ENCODE measurements at regions not wholly inside any gene's neighbourhood (a gene's known extent, or its start where the extent isn't known, plus 50 kb on each side); places are given as distances from the start of the nearest gene placed in this dataset.

- no peak overlapping the region for H3K4me3 ChIP-seq (ENCODE audit: low read depth, poor library complexity, severe bottlenecking)
- no peak for TF ChIP-seq POLR2A (IDR thresholded peaks at IDR 0.05)
- TF ChIP-seq, protein P1, sequence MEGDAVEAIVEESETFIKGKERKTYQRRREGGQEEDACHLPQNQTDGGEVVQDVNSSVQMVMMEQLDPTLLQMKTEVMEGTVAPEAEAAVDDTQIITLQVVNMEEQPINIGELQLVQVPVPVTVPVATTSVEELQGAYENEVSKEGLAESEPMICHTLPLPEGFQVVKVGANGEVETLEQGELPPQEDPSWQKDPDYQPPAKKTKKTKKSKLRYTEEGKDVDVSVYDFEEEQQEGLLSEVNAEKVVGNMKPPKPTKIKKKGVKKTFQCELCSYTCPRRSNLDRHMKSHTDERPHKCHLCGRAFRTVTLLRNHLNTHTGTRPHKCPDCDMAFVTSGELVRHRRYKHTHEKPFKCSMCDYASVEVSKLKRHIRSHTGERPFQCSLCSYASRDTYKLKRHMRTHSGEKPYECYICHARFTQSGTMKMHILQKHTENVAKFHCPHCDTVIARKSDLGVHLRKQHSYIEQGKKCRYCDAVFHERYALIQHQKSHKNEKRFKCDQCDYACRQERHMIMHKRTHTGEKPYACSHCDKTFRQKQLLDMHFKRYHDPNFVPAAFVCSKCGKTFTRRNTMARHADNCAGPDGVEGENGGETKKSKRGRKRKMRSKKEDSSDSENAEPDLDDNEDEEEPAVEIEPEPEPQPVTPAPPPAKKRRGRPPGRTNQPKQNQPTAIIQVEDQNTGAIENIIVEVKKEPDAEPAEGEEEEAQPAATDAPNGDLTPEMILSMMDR (IDR thresholded peaks at IDR 0.05) = no peak
- 63 to 65% methylated on average over 7 of the region's 7 CpGs for WGBS, 2 donors
- intact Hi-C loops (cut with DNase I; ENCODE audit: low total_unique reads) = no loop called here
- DNase-seq (ENCODE audit: low spot score in 2 of 2) = no peak
Measured at GRCh38 chr10:25851548-25851947, 82.5 kb upstream of the MYO3A start.

DNA sequence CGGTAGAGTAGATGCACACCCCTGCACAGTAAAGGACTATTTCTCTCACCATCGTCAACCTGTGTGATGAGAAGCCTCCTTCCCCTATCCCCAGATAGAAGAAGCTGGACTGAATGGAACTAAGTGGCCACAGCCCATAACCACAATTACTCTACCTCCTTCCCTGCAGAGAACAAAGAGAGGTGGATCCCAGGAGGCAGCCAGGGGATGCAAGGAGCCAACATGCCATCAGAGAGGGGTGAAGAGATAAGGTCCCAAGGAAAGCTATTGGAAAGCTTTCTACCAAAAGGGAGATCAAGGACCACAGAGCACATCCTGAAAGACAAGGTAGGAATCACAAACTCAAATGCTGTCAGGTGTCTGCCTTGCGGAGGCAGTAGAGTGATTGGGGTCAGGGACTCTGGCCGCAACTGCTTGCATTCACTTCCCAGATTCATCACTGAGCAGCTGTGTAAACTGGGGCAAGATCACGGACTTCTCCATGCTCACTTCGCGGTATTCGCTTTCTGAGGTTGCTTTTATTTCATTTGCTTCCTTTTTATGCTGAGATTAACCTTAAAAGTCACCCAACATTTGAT lies 81.6 kb upstream of the MYO3A start:
- no peak overlapping the region for H3K4me3 ChIP-seq (ENCODE audit: low read depth, poor library complexity, severe bottlenecking)
- TF ChIP-seq POLR2A (IDR thresholded peaks at IDR 0.05) = no peak
- TF ChIP-seq, protein P1 (IDR thresholded peaks at IDR 0.05) = no peak
- no peak for DNase-seq (ENCODE audit: low spot score in 2 of 2)
- WGBS, 2 donors = 83 to 88% methylated on average over 8 of the region's 8 CpGs
- intact Hi-C loops (cut with DNase I; ENCODE audit: low total_unique reads) = no loop called here

GRCh38 chr10:25858076-25858475 lies 76.0 kb upstream of the MYO3A start:
- 71 to 82% methylated on average over 3 of the region's 3 CpGs for WGBS, 2 donors
- DNase-seq (ENCODE audit: low spot score in 2 of 2) = no peak
- no peak overlapping the region for H3K4me3 ChIP-seq (ENCODE audit: low read depth, poor library complexity, severe bottlenecking)
- intact Hi-C loops (cut with DNase I; ENCODE audit: low total_unique reads) = no loop called here
- TF ChIP-seq POLR2A (IDR thresholded peaks at IDR 0.05) = no peak
- TF ChIP-seq, protein P1 (IDR thresholded peaks at IDR 0.05) = no peak

DNA sequence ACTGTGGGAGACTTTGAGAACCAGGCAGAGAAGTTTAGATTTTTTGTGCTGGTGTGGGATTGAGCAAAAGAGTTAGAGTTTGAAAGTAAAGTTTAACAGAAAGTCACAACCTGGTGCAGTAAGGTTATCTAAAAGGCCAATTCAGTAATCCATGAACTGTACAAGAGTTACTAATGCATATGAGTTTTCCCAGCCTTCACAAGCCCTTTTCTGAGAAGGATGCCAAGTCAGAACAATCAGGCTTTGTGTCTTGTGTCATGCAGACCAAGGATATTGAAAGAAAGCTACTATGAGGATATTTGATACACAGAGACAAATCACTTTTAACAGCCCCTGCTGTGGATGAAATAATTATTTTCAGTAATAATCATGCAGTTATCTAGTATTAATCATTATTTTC lies 68.8 kb upstream of the MYO3A start:
- intact Hi-C loops (cut with DNase I; ENCODE audit: low total_unique reads) = no loop called here
- no peak overlapping the region for H3K4me3 ChIP-seq (ENCODE audit: low read depth, poor library complexity, severe bottlenecking)
- no peak for DNase-seq (ENCODE audit: low spot score in 2 of 2)
- TF ChIP-seq POLR2A (IDR thresholded peaks at IDR 0.05) = no peak
- TF ChIP-seq, protein P1 (IDR thresholded peaks at IDR 0.05) = no peak

- no peak for DNase-seq (ENCODE audit: low spot score in 2 of 2)
- H3K4me3 ChIP-seq (ENCODE audit: low read depth, poor library complexity, severe bottlenecking) = no peak overlapping the region
- intact Hi-C loops (cut with DNase I; ENCODE audit: low total_unique reads) = no loop called here
- TF ChIP-seq, protein P1 (IDR thresholded peaks at IDR 0.05) = no peak
- no peak for TF ChIP-seq POLR2A (IDR thresholded peaks at IDR 0.05)
- WGBS, 2 donors = 56 to 63% methylated on average over 3 of the region's 3 CpGs
Measured at GRCh38 chr10:25867321-25867720, 66.7 kb upstream of the MYO3A start.

DNA sequence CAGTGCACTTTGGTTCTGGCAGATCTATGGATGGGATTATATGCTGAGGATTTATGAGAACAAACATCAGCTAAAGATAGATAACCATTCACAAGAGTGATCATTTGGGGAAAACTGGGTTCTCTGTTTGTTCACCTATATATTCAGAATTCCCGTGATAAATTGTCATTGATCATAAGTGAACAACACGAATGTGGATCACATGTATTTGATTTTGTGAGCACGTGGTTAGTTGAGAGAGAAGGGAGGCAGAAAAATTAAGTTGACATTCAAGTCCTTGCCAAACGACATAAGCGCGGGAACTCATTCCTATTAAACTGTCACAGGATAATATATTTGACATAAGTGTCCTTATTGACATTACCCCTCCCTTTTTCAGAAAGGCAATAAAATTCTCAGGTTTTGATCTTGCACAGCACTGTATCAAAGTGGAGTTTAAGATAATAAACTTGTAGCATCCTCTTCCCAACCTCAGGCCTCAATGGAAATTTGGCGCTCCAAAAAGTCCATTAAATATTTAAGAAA lies 64.9 kb upstream of the MYO3A start:
- H3K4me3 ChIP-seq (ENCODE audit: low read depth, poor library complexity, severe bottlenecking) = no peak overlapping the region
- DNase-seq (ENCODE audit: low spot score in 2 of 2) = no peak
- 63 to 67% methylated on average over 7 of the region's 7 CpGs for WGBS, 2 donors
- TF ChIP-seq POLR2A (IDR thresholded peaks at IDR 0.05) = no peak
- TF ChIP-seq, protein P1 (IDR thresholded peaks at IDR 0.05) = no peak
- intact Hi-C loops (cut with DNase I; ENCODE audit: low total_unique reads) = no loop called here
